ENCODE measurements at regions not wholly inside any gene's neighbourhood (a gene's known extent, or its start where the extent isn't known, plus 50 kb on each side); places are given as distances from the start of the nearest gene placed in this dataset.

GRCh38 chr1:34341896-34342295 is 165.2 kb downstream of the C1orf94 start:
- TF ChIP-seq CTCF (IDR thresholded peaks at IDR 0.05; ENCODE audit: low read depth, low read length) = no peak
- H3K4me3 ChIP-seq = no peak overlapping the region
- no peaks in the 10 kb centered on the region for H3K9me3 ChIP-seq (ENCODE audit: low read depth)
- H3K4me1 ChIP-seq (ENCODE audit: low read depth) = no peaks in the 10 kb centered on the region
- no peak for DNase-seq (ENCODE audit: low read depth in 1 of 2, low spot score in 1 of 2)
- H3K27me3 ChIP-seq = peaks cover 10% of the 10 kb centered on the region
- no peaks in the 10 kb centered on the region for H3K36me3 ChIP-seq
- H3K27ac ChIP-seq = no peak overlapping the region

GRCh38 chr1:34342334-34342733 is 165.6 kb downstream of the C1orf94 start:
- Histone ChIP-seq H3K27me3 (peaks cover 14% of the 10 kb centered on the region), H3K4me3 (no peak overlapping the region), H3K27ac (no peak overlapping the region), H3K36me3 (no peaks in the 10 kb centered on the region), H3K4me1 (ENCODE audit: low read depth) (no peaks in the 10 kb centered on the region), H3K9me3 (ENCODE audit: low read depth) (no peaks in the 10 kb centered on the region)
- TF ChIP-seq CTCF (IDR thresholded peaks at IDR 0.05; ENCODE audit: low read depth, low read length) = no peak
- no peak for DNase-seq (ENCODE audit: low read depth in 1 of 2, low spot score in 1 of 2)

- no peaks in the 10 kb centered on the region for H3K36me3 ChIP-seq
- no peak for TF ChIP-seq CTCF (IDR thresholded peaks at IDR 0.05; ENCODE audit: low read depth, low read length)
- H3K27ac ChIP-seq = no peak overlapping the region
- no peaks in the 10 kb centered on the region for H3K9me3 ChIP-seq (ENCODE audit: low read depth)
- peaks cover 9% of the 10 kb centered on the region for H3K27me3 ChIP-seq
- DNase-seq (ENCODE audit: low read depth in 1 of 2, low spot score in 1 of 2) = no peak
- H3K4me1 ChIP-seq (ENCODE audit: low read depth) = no peaks in the 10 kb centered on the region
- no peak overlapping the region for H3K4me3 ChIP-seq
Observed at GRCh38 chr1:34346128-34346527, 169.4 kb downstream of the C1orf94 start.

GRCh38 chr1:34353409-34353808 is 176.7 kb downstream of the C1orf94 start:
- H3K36me3 ChIP-seq = no peaks in the 10 kb centered on the region
- no peak for DNase-seq (ENCODE audit: low read depth in 1 of 2, low spot score in 1 of 2)
- H3K27me3 ChIP-seq = peaks cover 6% of the 10 kb centered on the region
- no peak overlapping the region for H3K4me3 ChIP-seq
- no peak overlapping the region for H3K27ac ChIP-seq
- no peak for TF ChIP-seq CTCF (IDR thresholded peaks at IDR 0.05; ENCODE audit: low read depth, low read length)
- H3K4me1 ChIP-seq (ENCODE audit: low read depth) = no peaks in the 10 kb centered on the region
- no peaks in the 10 kb centered on the region for H3K9me3 ChIP-seq (ENCODE audit: low read depth)

GRCh38 chr1:34354367-34354766 is 177.7 kb downstream of the C1orf94 start:
- Histone ChIP-seq H3K36me3 (no peaks in the 10 kb centered on the region), H3K4me3 (no peak overlapping the region), H3K27me3 (peaks cover 6% of the 10 kb centered on the region), H3K9me3 (ENCODE audit: low read depth) (no peaks in the 10 kb centered on the region), H3K27ac (no peak overlapping the region), H3K4me1 (ENCODE audit: low read depth) (no peaks in the 10 kb centered on the region)
- DNase-seq (ENCODE audit: low read depth in 1 of 2, low spot score in 1 of 2) = no peak
- TF ChIP-seq CTCF (IDR thresholded peaks at IDR 0.05; ENCODE audit: low read depth, low read length) = no peak

- Histone ChIP-seq H3K27me3 (peaks cover 6% of the 10 kb centered on the region), H3K9me3 (ENCODE audit: low read depth) (no peaks in the 10 kb centered on the region), H3K4me1 (ENCODE audit: low read depth) (no peaks in the 10 kb centered on the region), H3K36me3 (no peaks in the 10 kb centered on the region), H3K4me3 (no peak overlapping the region), H3K27ac (no peak overlapping the region)
- DNase-seq (ENCODE audit: low read depth in 1 of 2, low spot score in 1 of 2) = no peak
- TF ChIP-seq CTCF (IDR thresholded peaks at IDR 0.05; ENCODE audit: low read depth, low read length) = no peak
Observed at GRCh38 chr1:34356853-34357252, 180.1 kb downstream of the C1orf94 start.
